ENCODE measurements at regions not wholly inside any gene's neighbourhood (a gene's known extent, or its start where the extent isn't known, plus 50 kb on each side); places are given as distances from the start of the nearest gene placed in this dataset.

DNA sequence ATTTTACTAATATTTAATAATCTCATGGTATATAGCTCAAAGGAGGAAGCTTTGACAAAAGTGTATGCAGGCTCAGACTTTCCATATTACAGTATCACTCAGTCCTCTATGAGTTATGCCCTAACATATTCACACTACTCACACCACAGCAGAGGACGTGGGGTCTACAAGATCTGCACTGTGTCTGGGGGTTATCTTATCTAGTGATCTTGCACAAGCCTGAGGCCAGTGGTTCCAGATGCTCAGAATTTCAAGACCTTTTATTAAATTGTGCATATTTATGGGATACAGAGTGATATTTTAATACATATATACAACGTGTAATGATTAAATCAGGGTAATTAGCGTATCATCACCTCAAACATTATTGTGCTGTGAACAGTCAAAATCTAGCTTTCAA, 933.1 kb downstream of the SQOR start:
- no peak for TF ChIP-seq CTCF (conservative IDR thresholded peaks at IDR 0.05 in 1 of 2, IDR thresholded peaks at IDR 0.05 in 1 of 2; ENCODE audit: extremely low read depth in 1 of 2, insufficient read depth in 1 of 2, low read depth in 1 of 2, low read length in 2 of 2)
- TF ChIP-seq EZH2 (IDR thresholded peaks at IDR 0.05; ENCODE audit: borderline replicate concordance, low read length): no peak
